Testis (tissue), 2 donors: ENCODE measurements at regions not wholly inside any gene's neighbourhood (a gene's known extent, or its start where the extent isn't known, plus 50 kb on each side); places are given as distances from the start of the nearest gene placed in this dataset.

Source experiments
- DNase-seq: peaks from one replicate; pipeline ENCODE4 v3.0.0-alpha.2; 2019
- H3K27ac ChIP-seq, 2 donors: fragments of 200-600 bp; sonication (generic); one replicate each; pipeline ENCODE4 v1.5.1; 2019
- H3K27me3 ChIP-seq: fragments of 200-600 bp; sonication (generic); one replicate; pipeline ENCODE4 v1.5.1; 2019
- H3K36me3 ChIP-seq: fragments of 200-600 bp; sonication (generic); one replicate; pipeline ENCODE4 v1.5.1; 2017; ENCODE audit warnings: low read depth; ENCODE audit errors: missing control alignments
- H3K4me1 ChIP-seq: fragments of 200-600 bp; sonication (generic); one replicate; pipeline ENCODE4 v1.5.1; 2019
- H3K4me3 ChIP-seq, 2 donors: fragments of 200-600 bp; sonication (generic); one replicate each; pipeline ENCODE4 v1.5.1; 2017 to 2019
- H3K9me3 ChIP-seq: fragments of 200-600 bp; sonication (generic); one replicate; pipeline ENCODE4 v1.5.1; 2017
- POLR2A ChIP-seq: fragments of 450-650 bp; IDR thresholded peaks from one replicate; pipeline ENCODE4 v1.6.1; 2017; ENCODE audit warnings: antibody characterized with exemption, mild to moderate bottlenecking, moderate library complexity
- WGBS, 2 donors: methylation state at CpG; one replicate each; pipeline ENCODE4 v1.1.5; 2018; 5-methylcytosine and 5-hydroxymethylcytosine counted together
- intact Hi-C: fragments of 100-400 bp; cut with DNase I; formaldehyde crosslinking; loops from one replicate; pipeline ENCODE4 v1.15.1; 2023; ENCODE audit warnings: low total_unique reads
- TF ChIP-seq, protein P1 (sequence below), 3 experiments: fragments of 450-650 bp in 2 of 3; fragments of 200-600 bp in 1 of 3; sonication (generic) in 1 of 3; IDR thresholded peaks; one replicate each; pipeline ENCODE4 v1.5.1; 2016 to 2019; ENCODE audit warnings: antibody characterized with exemption in 3 of 3, mild to moderate bottlenecking in 2 of 3, moderate library complexity in 1 of 3

DNA sequence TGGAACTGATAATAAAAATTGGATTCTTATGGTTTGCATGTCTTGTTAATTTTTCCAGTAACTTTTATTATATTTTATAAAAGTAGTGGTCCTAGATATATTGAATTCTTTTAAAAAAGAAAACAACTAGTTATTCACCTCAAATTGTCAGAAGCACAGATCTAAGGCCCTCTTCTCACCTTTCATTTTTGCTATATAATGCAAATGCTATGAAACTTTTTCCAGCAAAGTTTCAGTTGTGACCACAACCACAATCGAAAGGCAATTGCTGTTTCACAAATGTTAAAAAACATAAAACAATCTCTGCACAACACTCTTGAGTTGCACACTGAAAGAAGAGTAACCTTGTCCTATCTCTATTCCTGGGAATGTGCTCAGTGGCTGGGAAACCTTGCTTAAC, 479.8 kb upstream of the FLRT2 start:
- WGBS, 2 donors = 85 to 88% methylated on average over 1 of the region's 1 CpG

DNA sequence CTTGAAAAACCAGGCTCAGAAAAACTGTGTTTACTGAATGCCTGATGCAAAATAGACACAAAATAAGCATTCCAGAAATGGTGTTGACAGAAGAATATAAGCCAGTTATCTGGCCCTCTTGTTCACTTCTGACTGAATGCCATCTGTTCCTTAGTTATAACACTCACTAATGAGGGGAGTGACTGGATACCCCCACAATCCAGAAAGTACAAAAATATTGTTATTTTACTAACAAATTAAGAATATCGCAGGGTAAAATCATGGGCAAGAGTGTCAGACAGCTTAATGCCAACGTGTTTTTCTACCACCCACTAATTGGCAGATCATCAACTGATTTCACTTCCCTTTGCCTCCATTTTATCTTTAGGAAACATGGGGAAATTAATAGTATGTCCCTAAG, 477.3 kb upstream of the FLRT2 start:
- no peaks in the 10 kb centered on the region for H3K4me1 ChIP-seq
- WGBS, 2 donors = 78 to 82% methylated on average over 2 of the region's 2 CpGs
- H3K9me3 ChIP-seq = no peaks in the 10 kb centered on the region
- DNase-seq = no peak
- no peaks in the 10 kb centered on the region for H3K36me3 ChIP-seq
- no peak overlapping the region for H3K4me3 ChIP-seq
- TF ChIP-seq, protein P1, sequence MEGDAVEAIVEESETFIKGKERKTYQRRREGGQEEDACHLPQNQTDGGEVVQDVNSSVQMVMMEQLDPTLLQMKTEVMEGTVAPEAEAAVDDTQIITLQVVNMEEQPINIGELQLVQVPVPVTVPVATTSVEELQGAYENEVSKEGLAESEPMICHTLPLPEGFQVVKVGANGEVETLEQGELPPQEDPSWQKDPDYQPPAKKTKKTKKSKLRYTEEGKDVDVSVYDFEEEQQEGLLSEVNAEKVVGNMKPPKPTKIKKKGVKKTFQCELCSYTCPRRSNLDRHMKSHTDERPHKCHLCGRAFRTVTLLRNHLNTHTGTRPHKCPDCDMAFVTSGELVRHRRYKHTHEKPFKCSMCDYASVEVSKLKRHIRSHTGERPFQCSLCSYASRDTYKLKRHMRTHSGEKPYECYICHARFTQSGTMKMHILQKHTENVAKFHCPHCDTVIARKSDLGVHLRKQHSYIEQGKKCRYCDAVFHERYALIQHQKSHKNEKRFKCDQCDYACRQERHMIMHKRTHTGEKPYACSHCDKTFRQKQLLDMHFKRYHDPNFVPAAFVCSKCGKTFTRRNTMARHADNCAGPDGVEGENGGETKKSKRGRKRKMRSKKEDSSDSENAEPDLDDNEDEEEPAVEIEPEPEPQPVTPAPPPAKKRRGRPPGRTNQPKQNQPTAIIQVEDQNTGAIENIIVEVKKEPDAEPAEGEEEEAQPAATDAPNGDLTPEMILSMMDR (IDR thresholded peaks at IDR 0.05) = no peak
- intact Hi-C loops = no loop called here
- no peaks in the 10 kb centered on the region for H3K27me3 ChIP-seq
- no peak overlapping the region for H3K27ac ChIP-seq

More for the DNA sequence above, 479.8 kb upstream of the FLRT2 start:
- no peak for TF ChIP-seq POLR2A
- TF ChIP-seq, protein P1 (IDR thresholded peaks at IDR 0.05) = no peak
- intact Hi-C loops = no loop called here
- no peak for DNase-seq
- Histone ChIP-seq H3K4me3 (no peak overlapping the region), H3K27ac (no peak overlapping the region), H3K27me3 (no peaks in the 10 kb centered on the region), H3K36me3 (no peaks in the 10 kb centered on the region), H3K9me3 (no peaks in the 10 kb centered on the region), H3K4me1 (no peaks in the 10 kb centered on the region)

DNA sequence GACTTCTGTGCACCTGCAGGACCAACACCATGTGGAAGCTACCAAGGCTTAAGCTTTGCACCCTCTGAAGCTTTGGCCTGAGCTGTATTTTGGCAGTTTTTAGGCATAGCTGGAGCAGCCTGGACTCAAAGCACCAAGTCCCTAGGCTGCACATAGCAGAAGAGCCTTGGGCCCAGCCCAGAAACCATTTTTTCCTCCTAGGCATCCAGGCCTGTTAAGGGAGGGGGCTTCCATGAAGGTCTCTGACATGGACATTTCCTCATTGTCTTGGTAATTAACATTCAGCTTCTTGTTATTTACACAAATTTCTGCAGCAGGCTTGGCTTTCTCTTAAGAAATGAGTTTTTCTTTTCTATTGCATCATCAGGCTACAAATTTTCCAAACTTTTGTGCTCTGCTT, 475.8 kb upstream of the FLRT2 start:
- intact Hi-C loops = no loop called here
- Histone ChIP-seq H3K27ac (no peak overlapping the region), H3K9me3 (no peaks in the 10 kb centered on the region), H3K27me3 (no peaks in the 10 kb centered on the region), H3K36me3 (no peaks in the 10 kb centered on the region), H3K4me1 (no peaks in the 10 kb centered on the region), H3K4me3 (no peak overlapping the region)
- TF ChIP-seq, protein P1 (IDR thresholded peaks at IDR 0.05) = no peak
- DNase-seq = no peak

DNA sequence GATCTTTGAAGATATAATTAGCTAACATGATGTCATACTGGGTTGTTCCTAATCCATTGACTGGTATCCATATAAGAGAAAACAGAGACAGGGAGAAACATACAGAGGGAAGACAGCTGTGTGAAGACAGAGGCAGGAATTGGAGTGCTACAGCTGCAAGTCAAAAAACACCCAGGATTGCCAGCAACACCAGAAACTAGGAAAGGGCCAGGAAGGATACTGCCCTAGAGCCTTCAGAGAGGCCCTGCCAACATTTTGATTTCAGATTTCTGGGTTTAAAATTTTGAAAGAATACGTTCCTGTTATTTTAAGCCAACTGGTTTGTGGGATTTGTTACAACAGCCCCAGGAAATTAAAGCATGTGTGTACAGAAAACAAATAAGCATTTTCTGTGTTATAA, 473.7 kb upstream of the FLRT2 start:
- Histone ChIP-seq H3K9me3 (no peaks in the 10 kb centered on the region), H3K27ac (no peak overlapping the region), H3K27me3 (no peaks in the 10 kb centered on the region), H3K4me3 (no peak overlapping the region), H3K4me1 (no peaks in the 10 kb centered on the region), H3K36me3 (no peaks in the 10 kb centered on the region)
- 63 to 66% methylated on average over 1 of the region's 1 CpG for WGBS, 2 donors
- DNase-seq = no peak
- intact Hi-C loops = no loop called here
- TF ChIP-seq, protein P1 (IDR thresholded peaks at IDR 0.05) = no peak
- no peak for TF ChIP-seq POLR2A

DNA sequence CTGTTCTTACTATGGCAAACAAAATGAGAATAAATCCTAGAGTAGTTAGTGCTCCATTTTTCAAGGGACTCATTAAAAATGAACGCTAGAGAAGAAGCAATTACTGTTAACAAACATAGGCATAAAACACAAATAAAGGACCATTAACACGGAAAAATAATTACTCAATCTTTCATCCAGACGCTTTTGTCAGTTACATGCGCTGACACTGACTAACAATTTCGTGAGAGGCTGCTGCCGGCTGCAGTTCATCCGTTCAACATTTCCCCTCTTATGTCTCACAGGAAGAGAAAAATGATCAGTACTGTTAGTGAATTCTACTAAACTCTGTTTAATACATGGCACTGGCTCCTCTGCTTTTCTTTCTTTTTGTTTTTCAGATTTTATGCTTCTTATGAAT, 472.7 kb upstream of the FLRT2 start:
- intact Hi-C loops = no loop called here
- no peaks in the 10 kb centered on the region for H3K27me3 ChIP-seq
- TF ChIP-seq, protein P1 (IDR thresholded peaks at IDR 0.05) = no peak
- TF ChIP-seq POLR2A = no peak
- H3K36me3 ChIP-seq = no peaks in the 10 kb centered on the region
- 61 to 68% methylated on average over 7 of the region's 7 CpGs for WGBS, 2 donors
- no peaks in the 10 kb centered on the region for H3K9me3 ChIP-seq
- H3K4me1 ChIP-seq = no peaks in the 10 kb centered on the region
- H3K27ac ChIP-seq = no peak overlapping the region
- H3K4me3 ChIP-seq = no peak overlapping the region
- no peak for DNase-seq
